KBM-7 (cell line): ENCODE measurements at regions not wholly inside any gene's neighbourhood (a gene's known extent, or its start where the extent isn't known, plus 50 kb on each side); places are given as distances from the start of the nearest gene placed in this dataset.
"Not testable (repeated sequence)": the region's sequence is repeated elsewhere in the genome, so short reads cannot be mapped to it uniquely, and the experiment has no call there.

Experiments
- DNase-seq: peaks from one replicate; pipeline ENCODE4 v3.0.0-alpha.2; 2015
- in situ Hi-C: fragments of 300-500 bp; cut with MboI; formaldehyde crosslinking; loops from 2 replicates; pipeline ENCODE4 v1.14.3; 2020; ENCODE audit warnings: low sequenced_read_pairs, low pct_unique_long_range_greater_than_20kb, mixed read lengths

DNA sequence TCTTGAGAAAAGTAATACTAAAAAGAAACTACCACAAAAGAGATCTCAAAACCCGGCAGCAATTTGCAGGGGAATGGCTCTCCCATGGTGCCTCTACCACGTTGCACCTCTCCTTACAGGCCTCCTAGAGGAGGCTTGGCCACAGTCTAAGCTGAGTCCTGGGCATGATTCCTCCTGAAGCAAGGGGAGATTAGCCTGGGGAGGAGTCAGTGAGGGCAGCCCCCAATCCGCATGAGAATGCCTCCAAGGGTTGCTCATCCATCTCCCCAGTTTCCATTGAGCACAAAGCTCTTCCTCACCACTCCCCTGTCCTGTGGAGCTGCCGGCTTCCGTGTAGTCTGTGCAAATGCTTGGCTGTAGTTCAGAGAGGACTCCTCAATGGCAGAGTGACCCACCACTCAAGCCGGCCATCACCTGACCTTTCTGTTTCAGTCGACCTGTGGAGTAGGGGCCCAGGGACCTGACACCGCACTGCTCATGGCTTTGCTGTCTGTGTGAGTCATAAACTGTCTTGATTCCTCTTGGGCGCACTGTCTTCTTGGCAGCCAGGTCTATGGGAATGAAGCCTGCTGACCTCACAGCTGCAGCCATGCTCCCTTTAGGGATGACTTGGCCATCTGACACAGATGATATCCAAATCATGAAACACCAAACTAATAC lies 224.2 kb upstream of the SGCG start:
- in situ Hi-C loops, DNase-seq: not testable (repeated sequence)

DNA sequence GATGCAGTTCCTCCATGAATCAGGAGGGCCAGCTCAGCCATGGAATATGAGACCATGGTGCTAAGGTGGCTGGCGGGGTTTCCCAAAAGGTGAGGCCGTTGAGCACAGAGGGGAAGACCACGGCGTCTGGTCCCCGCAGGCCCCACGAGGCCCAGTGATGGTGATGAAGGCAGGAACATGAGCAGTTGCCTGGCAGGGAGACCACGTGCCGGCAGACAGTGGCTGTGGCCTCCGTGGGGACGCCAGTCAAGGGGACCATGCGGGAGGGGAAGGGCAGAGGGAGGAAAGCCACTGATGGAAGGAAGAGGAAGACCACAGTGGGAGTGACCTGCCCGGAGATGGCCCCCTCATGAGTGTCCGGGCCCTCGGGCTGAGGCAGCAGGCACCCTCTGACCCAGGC lies 220.9 kb upstream of the SGCG start:
- DNase-seq, in situ Hi-C loops: not testable (repeated sequence)

DNA sequence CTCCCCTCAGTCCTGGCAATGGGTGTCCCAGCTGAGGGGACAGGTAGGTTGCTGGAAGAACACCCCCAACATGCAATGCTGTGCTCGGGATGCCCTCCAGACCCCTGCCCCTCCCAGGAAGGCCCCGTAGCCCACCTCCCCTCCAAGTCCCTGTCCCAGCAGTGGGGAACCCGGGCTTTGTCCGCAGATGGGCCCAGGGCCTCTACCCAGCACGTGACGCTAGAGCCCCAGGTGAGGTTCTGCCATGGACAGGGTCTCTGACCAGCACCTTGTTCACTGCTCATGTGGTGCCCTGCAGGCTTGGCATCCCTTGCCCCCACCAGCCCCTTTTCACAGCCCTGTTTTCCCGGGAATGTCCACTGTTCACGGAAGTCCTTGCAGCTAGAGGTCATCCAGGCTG lies 220.0 kb upstream of the SGCG start:
- in situ Hi-C loops, result no loop called here
- DNase-seq, result no peak

DNA sequence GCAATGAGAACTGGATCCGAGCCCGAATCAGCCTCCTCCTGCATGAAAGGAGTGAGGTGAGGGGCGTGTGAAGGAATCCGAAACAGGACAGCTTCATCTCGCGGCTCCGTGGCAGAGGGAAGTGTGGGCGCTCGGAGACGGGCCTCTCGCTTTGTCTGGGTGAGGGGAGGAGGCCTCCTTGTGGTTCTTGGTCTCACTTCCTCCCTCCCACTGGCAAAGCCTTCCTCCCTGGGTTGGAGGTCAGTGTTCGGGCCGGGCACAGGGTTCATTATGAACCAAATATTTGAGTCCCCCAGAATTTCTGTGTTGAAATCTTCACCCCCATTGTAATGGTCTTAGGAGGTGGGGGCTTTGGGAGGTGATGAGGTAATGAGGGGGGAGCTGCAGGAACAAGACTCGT lies 219.4 kb upstream of the SGCG start:
- in situ Hi-C loops, DNase-seq: not testable (repeated sequence)

DNA sequence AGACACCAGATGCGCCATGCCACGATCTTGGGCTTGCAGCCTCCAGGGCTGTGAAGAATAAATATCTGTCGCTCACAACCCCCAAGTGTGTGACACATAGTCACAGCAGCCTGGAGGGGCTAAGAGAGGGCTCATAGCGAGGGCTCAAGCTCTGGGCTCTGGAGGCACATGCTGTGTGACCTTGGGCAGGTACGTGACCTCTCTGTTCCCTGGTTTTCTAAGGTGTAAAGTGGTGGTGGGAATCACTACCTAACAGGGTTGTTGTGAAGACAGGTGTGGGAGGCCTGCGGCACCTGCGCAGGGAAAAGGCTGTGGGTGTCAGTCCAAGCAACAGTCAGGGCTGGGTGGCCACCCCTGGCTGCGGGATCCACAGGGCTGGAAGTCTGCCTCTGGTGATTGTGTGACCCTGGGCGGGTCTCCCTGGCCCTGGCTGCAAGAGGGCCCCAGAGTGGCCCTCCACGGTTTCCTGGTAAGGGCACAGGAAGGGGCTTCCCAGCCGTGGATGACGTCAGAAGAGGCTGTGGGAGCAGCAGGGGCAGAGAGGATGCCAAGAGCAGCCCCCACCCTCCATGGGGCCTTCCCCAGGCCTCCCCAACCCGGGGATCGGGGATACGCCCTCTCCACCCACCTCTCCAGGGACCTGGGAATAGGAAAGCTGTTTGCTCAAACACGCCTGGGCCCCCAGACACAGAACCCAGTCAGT lies 218.8 kb upstream of the SGCG start:
- DNase-seq, result no peak
- in situ Hi-C loops, result no loop called here

DNA sequence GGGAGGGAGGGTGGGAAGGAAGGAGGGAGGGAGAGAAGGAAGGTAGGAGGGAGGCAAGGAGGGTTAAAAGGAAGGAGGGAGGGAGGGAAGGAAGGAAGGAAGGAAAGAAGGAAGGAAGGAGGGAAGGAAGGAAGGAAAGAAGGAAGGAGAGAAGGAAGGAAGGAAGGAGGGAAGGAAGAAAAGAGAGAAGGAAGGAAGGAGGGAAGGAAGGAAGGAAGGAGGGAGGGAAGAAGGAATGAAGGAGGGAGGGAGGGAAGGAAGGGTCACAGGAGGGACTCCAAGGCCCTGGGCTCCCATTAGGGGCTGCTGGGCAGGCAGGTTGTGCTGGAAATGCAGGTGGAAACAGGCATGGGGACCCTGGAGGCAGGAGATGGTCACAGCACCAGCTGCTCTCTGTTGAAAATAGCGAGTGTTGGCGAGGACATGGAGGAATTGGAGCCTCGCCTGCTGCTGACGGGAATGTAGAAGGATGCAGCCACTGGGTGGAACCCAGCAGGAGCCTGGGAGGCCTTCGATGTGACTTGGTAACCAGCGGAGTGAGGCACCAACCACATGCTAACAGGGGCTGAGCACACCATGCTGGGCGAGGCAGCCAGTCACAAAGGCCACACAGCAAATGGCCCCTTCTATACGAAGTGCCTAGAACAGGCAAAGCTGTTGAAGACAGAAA lies 217.3 kb upstream of the SGCG start:
- in situ Hi-C loops, result not testable (repeated sequence)

DNA sequence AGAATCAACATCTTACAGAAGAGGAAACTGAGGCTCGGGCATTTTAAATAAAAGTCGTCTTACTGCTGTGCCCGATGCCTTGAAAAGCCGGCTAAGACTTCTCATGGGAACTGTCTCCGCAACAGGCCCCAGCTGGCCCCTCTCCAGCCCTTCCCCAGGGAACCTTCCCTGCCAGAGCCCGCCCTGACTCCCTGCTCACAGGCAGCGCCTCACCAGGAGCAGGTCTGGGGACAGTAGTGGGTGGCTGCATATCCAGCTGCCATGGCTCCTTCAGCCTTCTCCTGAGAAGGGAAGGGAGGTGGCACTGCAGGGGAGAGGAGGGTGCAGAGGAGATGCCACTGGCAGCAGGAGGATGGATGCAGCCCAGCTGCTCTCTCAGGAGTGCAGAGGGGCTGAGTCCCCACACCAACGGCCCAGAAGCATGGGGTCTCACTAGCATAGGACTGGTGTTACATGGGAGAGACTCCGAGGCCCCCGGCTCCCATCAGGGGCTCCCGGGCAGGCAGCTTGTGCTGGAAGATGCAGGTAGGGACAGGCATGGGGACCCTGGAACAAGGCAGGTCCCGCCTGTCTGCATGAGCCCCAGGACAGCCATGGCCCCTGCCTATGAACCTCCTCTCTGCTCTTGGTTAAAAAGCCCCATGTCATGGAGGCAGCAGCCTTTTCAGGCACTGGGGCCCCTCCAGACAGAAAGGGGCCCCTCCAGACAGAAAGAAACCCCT lies 216.4 kb upstream of the SGCG start:
- in situ Hi-C loops, result no loop called here
- no peak for DNase-seq

More for the DNA sequence above, 217.3 kb upstream of the SGCG start:
- not testable (repeated sequence) for DNase-seq

DNA sequence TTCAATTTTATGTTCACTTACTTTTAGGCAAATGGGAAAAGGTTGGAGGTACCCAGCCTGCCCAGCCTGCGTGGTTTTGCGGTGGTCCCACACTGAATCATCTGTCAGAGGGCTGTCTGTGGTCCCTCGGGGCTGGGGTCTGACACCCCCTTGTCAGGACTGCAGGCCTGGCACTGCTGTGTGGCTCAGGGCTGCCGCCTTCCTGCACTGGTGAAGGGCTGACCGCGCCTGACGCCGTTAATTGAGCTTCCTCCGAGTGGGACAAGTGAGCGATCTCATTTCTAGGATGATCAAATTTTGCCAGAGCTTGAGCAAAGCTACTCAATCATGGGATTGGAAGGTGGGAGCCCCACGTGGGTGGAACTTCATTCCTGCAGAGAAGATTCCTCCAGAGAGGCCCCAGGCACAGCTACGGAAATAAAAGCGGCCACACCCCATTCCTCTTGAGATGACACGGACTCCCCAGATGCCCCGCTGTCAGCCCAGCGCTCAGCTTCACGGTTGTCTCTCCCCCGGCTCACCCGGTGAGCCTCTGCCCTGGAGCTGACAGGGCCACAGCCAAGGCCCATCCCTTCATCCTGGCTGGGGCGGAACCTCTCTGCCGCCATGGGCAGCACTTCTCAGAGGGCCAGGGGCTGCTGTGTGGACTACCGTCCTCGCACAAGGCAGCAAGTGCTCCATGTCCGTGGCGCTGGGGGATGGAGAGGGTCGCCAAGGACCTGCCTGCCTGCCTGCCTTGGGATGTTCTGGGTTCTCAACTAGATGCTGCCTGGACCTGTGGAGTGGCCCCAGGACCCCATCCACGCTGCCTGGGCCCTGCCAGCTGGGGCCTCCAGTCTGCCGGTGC lies 215.5 kb upstream of the SGCG start:
- in situ Hi-C loops, DNase-seq: not testable (repeated sequence)

DNA sequence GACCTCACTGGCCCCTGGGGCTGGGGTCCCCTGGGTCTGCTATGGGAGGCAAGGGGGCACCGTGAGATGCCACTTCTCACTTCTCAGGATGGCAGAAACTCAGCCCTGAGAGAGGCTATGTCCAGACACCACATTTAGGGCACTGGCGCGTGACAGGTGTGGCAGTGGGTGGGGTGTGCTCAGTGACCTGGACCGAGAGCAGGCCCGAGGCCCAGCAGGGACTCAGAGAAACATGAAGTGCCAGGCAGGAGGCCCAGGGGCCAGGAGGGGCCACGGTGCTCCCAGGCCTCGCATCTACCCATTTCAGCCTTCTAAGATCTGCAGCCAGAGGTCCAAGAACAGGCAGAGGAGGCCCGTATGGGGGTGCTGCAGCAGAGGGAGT lies 214.9 kb upstream of the SGCG start:
- DNase-seq, in situ Hi-C loops: not testable (repeated sequence)

DNA sequence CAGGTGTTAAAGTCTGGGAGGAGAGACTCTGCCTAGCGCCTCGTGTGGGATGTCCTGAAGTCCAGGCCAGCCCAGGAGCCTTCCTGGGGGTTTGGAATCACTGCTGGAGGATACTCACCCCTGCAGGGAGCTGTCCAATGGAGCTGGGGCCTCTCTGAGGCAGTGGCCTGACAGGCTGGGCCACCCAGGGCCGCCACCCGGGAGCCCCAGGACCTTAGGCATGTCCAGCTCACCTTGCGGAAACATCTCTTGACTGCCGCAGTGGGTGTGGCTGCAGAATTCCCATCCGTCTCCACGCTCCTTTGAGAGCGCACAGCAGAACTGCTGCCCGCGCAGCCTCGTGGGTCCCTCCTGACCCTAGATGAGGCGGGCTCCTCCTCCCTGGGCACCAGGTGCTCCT lies 214.0 kb upstream of the SGCG start:
- DNase-seq, in situ Hi-C loops: not testable (repeated sequence)

DNA sequence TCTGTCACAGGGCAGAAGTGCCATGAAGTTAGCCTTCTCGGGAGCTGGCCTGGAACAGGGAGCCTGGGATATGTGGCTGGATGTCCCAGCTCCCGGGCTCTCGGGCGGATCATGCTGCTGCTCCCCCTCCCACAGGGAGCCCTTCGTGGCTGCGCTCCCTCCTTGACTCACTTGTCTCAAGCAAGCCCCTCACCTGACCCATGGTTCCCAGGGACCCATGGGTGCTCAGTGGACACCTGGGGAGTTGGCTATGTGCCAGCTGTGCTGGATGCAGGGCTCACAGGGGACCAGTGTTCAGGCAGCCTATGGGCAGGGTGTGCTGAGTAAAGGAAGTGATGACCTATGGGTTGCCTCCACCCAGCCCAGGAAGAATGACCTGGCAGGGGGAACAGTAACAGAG lies 213.1 kb upstream of the SGCG start:
- in situ Hi-C loops, result no loop called here
- no peak for DNase-seq

DNA sequence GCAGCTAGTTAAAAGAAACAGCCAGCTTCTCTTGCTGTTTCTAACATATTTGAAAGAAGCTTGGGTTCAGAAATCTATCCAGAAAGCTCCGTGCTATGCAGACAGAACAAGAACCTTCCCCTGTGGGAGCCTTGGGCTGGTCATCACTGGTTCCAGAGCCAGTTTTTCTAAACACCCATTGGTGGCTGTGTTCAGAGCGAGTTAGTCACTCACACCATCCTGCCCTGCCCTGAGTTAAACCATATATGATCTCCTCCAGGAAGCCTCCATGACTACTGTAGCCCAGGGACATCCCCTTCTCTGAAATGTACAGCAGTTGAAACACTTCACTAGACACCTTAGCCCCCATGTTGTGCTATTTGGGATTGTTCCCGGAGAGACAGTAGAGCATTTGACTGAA lies 200.8 kb upstream of the SGCG start:
- no peak for DNase-seq
- in situ Hi-C loops, result no loop called here

DNA sequence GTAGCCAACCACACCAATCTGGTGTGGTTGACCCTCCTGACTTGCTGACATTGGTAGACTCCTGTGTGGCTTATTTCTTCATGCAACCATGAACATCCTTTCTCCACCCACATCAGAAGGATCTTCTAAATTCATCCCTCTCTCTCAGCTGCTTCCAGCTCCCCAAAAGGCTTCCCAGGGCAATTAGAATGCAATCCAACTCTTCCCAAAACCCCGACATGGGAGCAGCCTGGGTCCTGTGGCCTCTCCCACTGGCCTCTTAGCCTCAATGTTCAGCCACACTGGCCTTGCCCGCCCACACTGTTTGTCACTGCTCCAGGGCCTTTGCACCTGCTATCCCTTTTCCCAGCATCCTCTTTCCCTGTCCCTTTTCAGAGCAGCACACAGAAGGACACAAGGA lies 199.8 kb upstream of the SGCG start:
- in situ Hi-C loops, result no loop called here
- DNase-seq, result no peak

DNA sequence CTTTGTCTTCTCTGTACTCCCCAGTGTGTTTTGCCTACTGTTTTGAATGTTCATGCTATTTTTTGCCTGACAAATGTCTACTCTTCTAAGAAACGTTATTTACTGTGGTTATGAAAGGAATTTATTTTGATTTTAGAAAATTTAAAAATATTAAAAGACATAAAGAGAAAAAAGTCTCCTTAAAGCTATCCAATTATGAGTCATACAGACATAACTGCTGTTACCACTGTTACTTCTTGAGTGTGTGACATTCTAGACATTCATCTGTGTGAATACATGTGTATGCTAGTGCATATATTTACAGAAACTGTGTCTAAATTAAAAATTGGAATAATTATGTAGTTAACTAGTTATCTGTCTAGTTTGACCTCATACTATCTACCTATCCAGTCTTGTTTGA lies 187.6 kb upstream of the SGCG start:
- DNase-seq, result no peak
- in situ Hi-C loops, result no loop called here

DNA sequence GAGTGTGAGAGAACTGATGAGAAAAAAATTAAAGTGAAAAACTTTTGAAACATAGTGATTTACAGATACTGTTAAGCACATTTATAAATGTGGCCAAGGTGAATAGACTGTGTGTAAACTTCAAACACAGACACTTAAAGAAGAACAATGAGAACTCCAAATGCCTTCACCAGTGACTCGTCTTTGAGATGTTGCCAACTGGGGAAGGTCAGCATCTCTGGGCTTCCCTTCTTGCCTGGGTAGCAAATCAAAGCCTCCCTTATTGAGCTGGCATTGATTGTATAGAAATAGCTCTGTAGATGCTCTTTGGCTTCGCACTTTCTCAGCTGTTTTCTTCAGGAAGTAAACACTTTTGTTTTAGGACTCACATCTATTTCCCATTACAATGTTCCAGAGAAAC lies 177.3 kb upstream of the SGCG start:
- in situ Hi-C loops, result no loop called here
- DNase-seq, result no peak

DNA sequence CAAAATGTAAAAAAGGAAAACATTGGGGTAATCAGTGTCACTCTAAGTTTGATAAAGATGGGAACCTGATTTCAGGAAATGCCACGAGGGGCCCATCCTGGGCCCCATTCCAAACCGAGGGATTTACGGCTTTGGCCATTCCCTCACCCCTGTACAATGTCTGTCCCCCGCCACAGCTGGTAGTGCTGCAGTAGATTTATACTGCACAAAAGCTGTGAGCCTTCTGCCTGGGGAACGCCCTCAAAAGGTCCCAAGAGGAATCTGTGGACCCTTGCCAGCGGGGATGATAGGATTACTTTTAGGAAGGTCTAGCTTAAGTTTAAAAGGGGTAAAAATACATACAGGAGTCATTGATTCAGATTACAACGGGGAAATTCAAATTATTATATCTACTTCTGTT lies 173.4 kb upstream of the SGCG start:
- in situ Hi-C loops, result no loop called here
- no peak for DNase-seq

DNA sequence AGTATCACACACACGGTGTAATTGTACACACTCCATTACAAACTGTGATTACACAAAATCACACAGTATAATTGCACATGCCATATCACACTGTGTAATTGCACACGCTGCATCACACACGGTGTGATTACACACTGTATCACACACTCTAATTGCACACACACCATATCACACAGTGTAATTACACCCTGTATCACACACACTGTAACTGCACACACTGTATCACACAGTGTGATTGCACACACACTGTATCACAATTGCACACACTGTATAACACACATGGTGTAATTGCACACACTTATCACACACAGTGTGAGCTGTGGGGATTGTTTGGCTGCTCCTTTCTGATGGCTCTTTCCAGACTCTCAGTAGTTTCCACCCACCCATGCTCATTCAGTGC lies 162.6 kb upstream of the SGCG start:
- in situ Hi-C loops, result no loop called here
- no peak for DNase-seq

DNA sequence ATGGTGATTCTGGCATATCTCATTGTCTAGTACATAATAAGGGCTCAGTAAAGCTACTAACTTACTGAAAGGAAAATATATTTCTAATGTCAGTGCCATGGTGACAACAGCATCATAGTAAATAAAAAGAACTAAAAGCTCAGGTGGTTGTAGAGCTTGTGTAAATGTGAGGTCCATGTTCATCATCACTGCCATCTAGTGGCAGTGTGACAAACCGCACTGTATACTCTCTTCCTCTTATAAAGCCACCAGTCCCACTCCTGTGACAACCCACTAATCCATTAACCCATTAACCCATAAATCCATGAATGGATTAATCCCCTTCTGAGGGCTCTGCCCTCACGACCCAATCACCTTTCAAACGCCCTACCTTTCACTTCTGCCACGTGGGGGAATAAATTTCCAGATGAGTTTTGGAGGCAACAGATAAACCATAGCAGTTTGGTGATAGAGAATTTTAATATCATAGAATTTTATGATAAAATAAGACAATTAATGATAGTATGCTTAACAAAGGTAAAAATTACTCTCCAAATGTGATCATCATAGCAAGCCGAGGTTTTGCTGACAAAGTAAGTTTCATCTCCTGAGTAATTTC lies 160.4 kb upstream of the SGCG start:
- in situ Hi-C loops, result no loop called here
- peak; percentile 83 for DNase-seq

DNA sequence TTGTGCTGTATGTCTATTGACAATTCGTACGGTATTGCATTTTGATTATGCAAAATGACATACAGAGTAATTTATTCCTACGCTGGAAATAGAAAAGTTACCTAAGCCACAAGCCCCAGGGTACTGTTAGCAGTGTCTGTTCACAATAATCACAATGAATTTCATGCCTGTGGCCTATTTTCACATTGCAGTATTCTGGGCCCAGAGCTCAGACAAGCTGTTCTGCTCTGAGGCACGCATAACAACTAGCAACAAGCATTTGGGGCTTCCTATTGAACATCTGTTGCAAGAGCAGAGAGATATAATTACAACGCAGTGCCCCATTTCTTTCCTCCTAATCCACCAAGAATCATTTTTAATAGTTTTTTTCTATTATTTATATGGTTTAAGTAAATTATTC lies 158.9 kb upstream of the SGCG start:
- DNase-seq, result no peak
- in situ Hi-C loops, result no loop called here
